MM.1S (cell line): ENCODE measurements at regions not wholly inside any gene's neighbourhood (a gene's known extent, or its start where the extent isn't known, plus 50 kb on each side); places are given as distances from the start of the nearest gene placed in this dataset.

ENCODE experiments used
- CTCF ChIP-seq: fragments of 300-600 bp; sonication (generic); IDR thresholded peaks from 2 replicates; pipeline ENCODE4 v1.5.1; 2016; ENCODE audit warnings: antibody characterized with exemption, low read length, mixed read lengths
- EZH2 ChIP-seq: fragments of 300-600 bp; sonication (generic); optimal IDR thresholded peaks from 2 replicates; pipeline ENCODE3; 2017; ENCODE audit warnings: low read depth, mild to moderate bottlenecking, antibody characterized with exemption, low read length, mixed read lengths
- EZH2phosphoT487 ChIP-seq: fragments of 300-600 bp; sonication (generic); IDR thresholded peaks from 2 replicates; pipeline ENCODE4 v1.6.1; 2018; ENCODE audit warnings: antibody characterized with exemption, low read length

GRCh38 chr9:107772988-107773387 is 283.4 kb upstream of the KLF4 start:
- TF ChIP-seq EZH2: no peak
- no peak for TF ChIP-seq CTCF
- no peak for TF ChIP-seq EZH2phosphoT487
